Gastrocnemius medialis (tissue), 4 donors: ENCODE measurements at regions not wholly inside any gene's neighbourhood (a gene's known extent, or its start where the extent isn't known, plus 50 kb on each side); places are given as distances from the start of the nearest gene placed in this dataset.

Experiments used
- ATAC-seq, 2 donors: fragments of 150-250 bp; one replicate each; pipeline ENCODE4 v1.9.1; 2016
- DNase-seq, 2 donors: peaks; one replicate each; pipeline ENCODE4 v3.0.0-alpha.2; 2019
- H3K27ac ChIP-seq, 4 donors: fragments of 200-600 bp; sonication (generic); 1 replicate in 1 of 4; 2 replicates in 3 of 4; pipeline ENCODE4 v1.5.1; 2016 to 2018; ENCODE audit warnings: mild to moderate bottlenecking in 2 of 4, moderate library complexity in 1 of 4
- H3K27me3 ChIP-seq, 3 donors: fragments of 200-600 bp; sonication (generic) in 2 of 3; 1 replicate in 1 of 3; 2 replicates in 2 of 3; pipeline versions ENCODE4 v1.5.1 to v1.6.0; 2016 to 2019; ENCODE audit warnings: mild to moderate bottlenecking in 1 of 3, moderate library complexity in 1 of 3
- H3K36me3 ChIP-seq, 2 donors: fragments of 200-600 bp; sonication (generic) in 1 of 2; one replicate each; pipeline ENCODE4 v1.5.1; 2017 to 2018
- H3K4me1 ChIP-seq, 2 donors: fragments of 200-600 bp; sonication (generic) in 1 of 2; one replicate each; pipeline ENCODE4 v1.5.1; 2016 to 2017; ENCODE audit warnings: mild to moderate bottlenecking in 2 of 2
- H3K4me3 ChIP-seq, 4 donors: fragments of 200-600 bp; sonication (generic) in 3 of 4; 1 replicate in 1 of 4; 2 replicates in 3 of 4; pipeline ENCODE4 v1.5.1; 2016 to 2019; ENCODE audit warnings: mild to moderate bottlenecking in 2 of 4
- H3K9me3 ChIP-seq, 3 donors: fragments of 200-600 bp; sonication (generic) in 2 of 3; 1 replicate in 1 of 3; 2 replicates in 2 of 3; pipeline ENCODE4 v1.5.1; 2016 to 2019
- CTCF ChIP-seq, 5 experiments: fragments of 450-650 bp in 3 of 5; fragments of 200-600 bp in 2 of 5; sonication (generic) in 2 of 5; IDR thresholded peaks in 4 of 5; conservative IDR thresholded peaks in 1 of 5; 1 replicate in 4 of 5; 2 replicates in 1 of 5; pipeline ENCODE4 v1.5.1; 2016 to 2019; ENCODE audit warnings: antibody characterized with exemption in 5 of 5, mild to moderate bottlenecking in 3 of 5, moderate library complexity in 3 of 5
- POLR2A ChIP-seq, 2 donors: fragments of 450-650 bp; IDR thresholded peaks; one replicate each; pipeline ENCODE4 v1.6.1; 2017; ENCODE audit warnings: antibody characterized with exemption in 2 of 2, mild to moderate bottlenecking in 2 of 2, moderate library complexity in 2 of 2
- in situ Hi-C, 4 donors: fragments of 200-750 bp; cut with MboI; loops; one replicate each; pipeline versions ENCODE4 v1.15.0 to v1.8.0; 2017; ENCODE audit warnings: low sequenced_read_pairs in 4 of 4
- intact Hi-C: fragments of 100-400 bp; cut with DNase I; formaldehyde crosslinking; loops from one replicate; pipeline ENCODE4 v1.15.1; 2023; ENCODE audit warnings: low total_unique reads

GRCh38 chr5:40223884-40224402 lies 455.8 kb upstream of the PTGER4 start:
- no peak for DNase-seq
- H3K9me3 ChIP-seq: no peaks in the 10 kb centered on the region
- intact Hi-C loops (no loop called here), in situ Hi-C loops (no loop called here)
- no peaks in the 10 kb centered on the region for H3K27me3 ChIP-seq
- no peak overlapping the region for H3K27ac ChIP-seq
- TF ChIP-seq CTCF (IDR thresholded peaks at IDR 0.05 in 4 of 5, conservative IDR thresholded peaks at IDR 0.05 in 1 of 5) (no peak), POLR2A (IDR thresholded peaks at IDR 0.05) (no peak)
- no peak overlapping the region for H3K4me3 ChIP-seq
- ATAC-seq: no peak
- H3K4me1 ChIP-seq: no peaks in the 10 kb centered on the region
- H3K36me3 ChIP-seq: no peaks in the 10 kb centered on the region

DNA sequence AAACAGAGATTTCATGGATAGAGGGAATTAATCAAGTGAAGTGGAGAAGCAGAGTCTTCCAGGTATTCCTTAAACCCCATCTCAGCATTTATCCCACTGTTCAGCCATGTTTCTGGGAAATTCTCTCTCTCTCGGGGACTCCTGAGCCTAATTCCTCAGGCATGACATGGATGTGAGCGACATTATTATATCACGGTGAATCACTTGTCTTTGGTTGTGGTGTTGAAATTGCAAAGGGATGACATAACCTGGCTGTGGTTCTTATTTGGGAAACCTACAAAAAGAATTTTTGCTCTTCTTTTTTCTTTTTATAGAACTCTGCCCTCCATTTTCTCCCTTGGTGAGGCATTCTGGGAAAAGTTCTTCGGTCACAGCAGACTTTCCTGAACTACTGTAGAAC lies 457.9 kb upstream of the PTGER4 start:
- Histone ChIP-seq H3K27me3 (no peaks in the 10 kb centered on the region), H3K36me3 (no peaks in the 10 kb centered on the region), H3K9me3 (no peaks in the 10 kb centered on the region), H3K4me1 (no peaks in the 10 kb centered on the region), H3K4me3 (no peak overlapping the region), H3K27ac (no peak overlapping the region)
- TF ChIP-seq POLR2A (IDR thresholded peaks at IDR 0.05): no peak
- no peak for TF ChIP-seq CTCF (IDR thresholded peaks at IDR 0.05 in 4 of 5, conservative IDR thresholded peaks at IDR 0.05 in 1 of 5)
- ATAC-seq: peak in 1 of 2 donors; percentile 52
- intact Hi-C loops (no loop called here), in situ Hi-C loops (no loop called here)
- no peak for DNase-seq

DNA sequence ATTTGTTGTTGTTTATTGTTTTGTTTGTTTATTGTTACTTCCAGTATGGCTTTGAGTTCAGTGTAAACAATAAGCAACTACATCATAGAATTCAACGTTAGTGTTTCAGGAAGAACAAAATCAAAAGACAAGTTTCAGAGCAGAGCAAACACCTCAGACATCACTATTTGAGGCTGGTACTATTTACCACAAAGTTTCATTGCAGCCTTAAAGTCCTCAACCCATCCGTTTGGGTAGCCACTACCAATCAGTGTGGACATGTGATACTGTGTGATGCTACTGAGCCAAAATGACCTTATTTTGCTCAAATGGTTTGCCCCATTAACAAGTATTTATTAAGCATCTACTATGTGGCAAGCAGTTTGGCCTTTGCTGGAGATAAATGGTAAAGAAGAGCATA lies 458.5 kb upstream of the PTGER4 start:
- no peak for TF ChIP-seq CTCF (IDR thresholded peaks at IDR 0.05 in 4 of 5, conservative IDR thresholded peaks at IDR 0.05 in 1 of 5)
- no peak for TF ChIP-seq POLR2A (IDR thresholded peaks at IDR 0.05)
- Histone ChIP-seq H3K9me3 (no peaks in the 10 kb centered on the region), H3K4me1 (no peaks in the 10 kb centered on the region), H3K4me3 (no peak overlapping the region), H3K36me3 (no peaks in the 10 kb centered on the region), H3K27ac (no peak overlapping the region), H3K27me3 (no peaks in the 10 kb centered on the region)
- intact Hi-C loops (no loop called here), in situ Hi-C loops (no loop called here)
- ATAC-seq (no peak), DNase-seq (no peak)

- H3K27me3 ChIP-seq: no peaks in the 10 kb centered on the region
- no peak overlapping the region for H3K4me3 ChIP-seq
- no peaks in the 10 kb centered on the region for H3K4me1 ChIP-seq
- in situ Hi-C loops (no loop called here), intact Hi-C loops (no loop called here)
- TF ChIP-seq POLR2A (IDR thresholded peaks at IDR 0.05) (no peak), CTCF (IDR thresholded peaks at IDR 0.05 in 4 of 5, conservative IDR thresholded peaks at IDR 0.05 in 1 of 5) (no peak)
- ATAC-seq (no peak), DNase-seq (peak in 1 of 2 donors; percentile 10)
- H3K36me3 ChIP-seq: no peaks in the 10 kb centered on the region
- no peak overlapping the region for H3K27ac ChIP-seq
- no peaks in the 10 kb centered on the region for H3K9me3 ChIP-seq
These were observed 459.5 kb upstream of the PTGER4 start for GRCh38 chr5:40220260-40220659.

DNA sequence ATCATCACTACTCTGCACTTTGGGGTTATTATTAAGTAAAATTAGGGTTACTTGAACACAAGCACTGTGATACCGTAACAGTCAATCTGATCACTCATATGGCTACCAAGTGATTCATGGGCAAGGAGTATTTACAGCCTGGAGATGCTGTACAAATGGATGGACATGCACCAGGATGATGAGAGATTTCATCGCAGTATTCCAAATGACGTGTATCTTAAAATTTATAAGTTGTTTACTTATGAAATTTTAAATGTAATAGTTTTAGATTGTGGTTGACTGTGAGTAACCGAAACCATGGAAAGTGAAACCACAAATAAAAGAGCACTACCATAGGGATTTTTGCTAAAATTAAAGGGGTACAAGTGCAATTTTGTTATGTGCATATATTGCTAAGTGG lies 462.2 kb upstream of the PTGER4 start:
- Histone ChIP-seq H3K4me1 (no peaks in the 10 kb centered on the region), H3K27ac (no peak overlapping the region), H3K4me3 (no peak overlapping the region), H3K27me3 (no peaks in the 10 kb centered on the region), H3K9me3 (no peaks in the 10 kb centered on the region), H3K36me3 (no peaks in the 10 kb centered on the region)
- TF ChIP-seq CTCF (IDR thresholded peaks at IDR 0.05 in 4 of 5, conservative IDR thresholded peaks at IDR 0.05 in 1 of 5) (no peak), POLR2A (IDR thresholded peaks at IDR 0.05) (no peak)
- ATAC-seq (no peak), DNase-seq (no peak)
- intact Hi-C loops: no loop called here
- in situ Hi-C loops: no loop called here
